GM19324 (cell line): ENCODE measurements at regions not wholly inside any gene's neighbourhood (a gene's known extent, or its start where the extent isn't known, plus 50 kb on each side); places are given as distances from the start of the nearest gene placed in this dataset.
A peak's percentile ranks its signal among the peaks of the same experiment; 100 is the strongest.

ENCODE experiments used
- ATAC-seq: cut with Tn5 transposase; IDR thresholded peaks from one replicate; pipeline ENCODE4 v1.9.1; 2021; ENCODE audit warnings: mild to moderate bottlenecking, moderate library complexity; ENCODE audit not compliant: unreplicated experiment, low FRiP score

DNA sequence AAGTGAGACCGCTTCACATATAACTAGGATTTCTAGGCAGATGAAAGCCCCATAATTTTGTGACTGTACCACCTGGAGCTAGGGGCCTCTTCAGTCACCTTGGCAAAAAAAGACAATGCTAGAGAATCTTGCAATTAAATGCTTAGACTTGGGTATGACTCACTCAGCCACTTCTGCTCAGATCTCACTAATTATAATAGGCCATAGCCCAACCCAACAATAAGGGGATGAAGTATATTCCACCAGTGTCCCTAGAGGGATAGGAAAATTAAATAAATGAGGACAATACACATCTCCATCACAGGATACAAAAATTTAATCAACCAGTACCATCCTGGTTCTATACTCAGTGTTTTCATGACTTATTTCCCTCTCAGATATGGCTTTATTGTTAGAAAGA, 1079.9 kb upstream of the C9orf72 start:
- ATAC-seq = no peak

DNA sequence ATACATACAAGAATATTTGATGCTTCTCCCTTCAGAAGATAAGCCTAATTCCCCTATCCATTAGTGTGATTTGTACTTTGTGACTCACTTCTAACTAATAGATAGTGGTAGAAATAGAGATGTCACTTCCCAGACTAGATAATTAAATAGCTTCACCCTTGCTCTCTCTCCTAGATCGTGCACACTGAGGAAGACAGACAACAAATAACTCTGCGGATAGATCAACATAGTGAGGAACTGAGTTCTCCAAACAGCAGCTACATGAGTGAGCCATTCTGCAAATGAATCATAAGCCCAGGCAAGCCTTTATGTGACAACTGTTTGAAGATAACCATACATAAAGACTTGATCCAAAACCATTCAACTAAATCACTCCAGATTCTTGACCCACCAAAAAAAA, 1083.4 kb upstream of the C9orf72 start:
- ATAC-seq = no peak

- ATAC-seq = no peak
Observed at GRCh38 chr9:28661853-28662252, 1088.6 kb upstream of the C9orf72 start.

DNA sequence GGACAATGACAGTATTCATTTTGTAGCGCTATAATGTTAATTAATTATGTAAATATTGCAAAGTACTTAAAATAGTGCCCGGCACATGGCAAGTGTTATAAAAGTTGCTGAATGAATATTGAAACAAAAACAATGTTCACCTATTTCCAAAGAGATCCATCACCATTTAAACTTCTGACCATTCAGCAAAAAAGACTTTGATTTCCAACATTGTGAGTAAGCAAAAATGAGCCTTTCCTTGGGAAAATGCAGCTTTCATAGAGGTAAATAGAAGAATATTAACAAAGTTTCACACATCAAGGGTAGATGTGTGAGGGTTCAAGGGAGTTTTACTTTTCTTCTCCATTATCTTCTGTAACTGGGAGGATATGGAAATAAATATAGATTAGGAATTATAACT, 1089.4 kb upstream of the C9orf72 start:
- ATAC-seq = no peak

DNA sequence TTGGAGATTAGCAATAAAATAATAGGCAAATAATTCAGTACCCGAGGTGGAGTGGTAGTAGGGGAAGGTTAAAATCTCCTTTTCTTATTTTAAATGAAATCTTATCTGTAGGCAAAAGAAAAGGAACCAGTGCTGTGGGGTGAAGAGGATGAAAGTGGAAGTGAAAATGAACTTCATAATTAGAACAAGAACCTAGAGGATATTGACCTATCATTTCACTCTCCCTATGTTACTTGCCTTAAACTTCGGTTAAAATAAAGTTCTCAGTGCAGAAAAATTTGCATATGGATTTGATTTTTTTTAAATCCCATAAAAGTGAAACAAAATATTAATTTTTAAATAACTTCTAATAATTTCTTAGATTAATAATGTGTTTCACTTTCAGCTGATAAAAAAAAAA, 1094.9 kb upstream of the C9orf72 start:
- ATAC-seq = peak; percentile 62

- no peak for ATAC-seq
Observed at GRCh38 chr9:28671000-28671399, 1097.7 kb upstream of the C9orf72 start.

DNA sequence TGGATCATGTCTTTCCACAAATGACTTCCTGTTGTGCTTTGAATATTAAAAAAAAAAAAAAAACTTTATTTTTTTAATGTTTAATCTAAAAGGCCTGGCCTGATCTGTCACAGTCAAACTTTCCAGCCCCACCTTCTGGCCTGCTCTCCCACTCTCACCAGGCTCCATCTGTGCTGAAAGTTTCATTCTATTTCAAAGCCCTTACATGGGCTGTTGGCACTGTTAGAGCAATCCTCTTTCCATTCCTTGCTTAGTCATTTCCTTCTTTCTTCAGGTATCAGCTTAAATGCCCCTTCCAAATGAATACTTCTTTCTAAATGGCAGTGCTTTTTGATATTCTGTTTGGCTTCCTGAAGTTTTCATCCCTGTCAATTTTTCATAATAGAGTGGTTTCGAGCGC, 1104.8 kb upstream of the C9orf72 start:
- no peak for ATAC-seq

DNA sequence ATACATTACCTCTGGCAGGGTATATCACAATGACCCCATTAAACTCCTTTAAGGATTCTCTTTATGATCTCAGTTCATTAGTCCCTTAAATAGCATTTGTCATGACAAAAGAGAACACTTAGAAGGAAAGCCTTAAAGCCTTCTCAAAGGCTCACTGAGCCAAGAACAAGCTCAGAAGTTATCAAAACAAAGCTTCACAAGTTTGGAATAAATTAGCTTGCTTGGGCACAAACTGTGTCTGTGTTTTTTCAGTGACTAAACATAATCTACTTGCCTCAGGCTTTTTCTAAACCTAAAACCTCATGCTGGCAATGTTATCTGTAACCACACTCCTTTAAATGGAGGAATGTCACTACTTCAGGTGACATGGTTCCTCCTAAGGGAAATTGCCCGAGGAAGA, 1114.9 kb upstream of the C9orf72 start:
- no peak for ATAC-seq

DNA sequence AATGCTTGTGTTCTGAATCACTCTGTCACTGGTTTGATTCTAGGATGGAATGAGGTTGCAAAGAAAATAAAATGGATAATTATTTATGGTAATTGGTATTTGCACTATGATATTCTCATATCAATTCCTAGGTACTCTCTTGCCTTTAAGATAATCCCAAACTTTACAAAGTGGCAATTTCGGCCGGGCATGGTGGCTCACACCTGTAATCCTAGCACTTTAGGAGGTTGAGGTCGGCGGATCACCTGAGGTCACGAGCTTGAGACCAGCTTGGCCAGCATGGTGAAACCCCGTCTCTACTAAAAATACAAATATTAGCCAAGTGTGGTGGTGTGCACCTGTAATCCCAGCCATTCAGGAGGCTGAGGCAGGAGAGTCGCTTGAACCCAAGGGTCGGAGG, 1118.7 kb upstream of the C9orf72 start:
- no peak for ATAC-seq

- ATAC-seq = no peak
Observed at GRCh38 chr9:28696960-28697359, 1123.7 kb upstream of the C9orf72 start.

DNA sequence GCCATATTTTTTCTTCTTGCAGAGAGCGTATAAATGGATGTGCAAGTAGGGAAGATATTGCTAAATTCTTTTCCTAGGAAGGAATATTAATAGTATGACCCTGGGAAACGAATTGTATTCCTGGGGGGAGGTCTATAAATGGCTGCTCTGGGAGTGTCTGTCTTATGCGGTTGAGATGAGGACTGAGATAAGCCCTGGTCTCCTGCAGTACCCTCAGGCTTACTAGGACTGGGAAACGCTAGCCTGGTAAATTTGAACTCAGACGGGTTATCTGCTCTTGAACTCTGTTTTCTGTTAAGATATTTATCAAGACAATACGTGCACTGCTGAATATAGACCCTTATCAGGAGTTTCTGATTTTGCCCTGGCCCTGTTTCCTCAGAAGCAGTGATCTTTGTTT, 1126.4 kb upstream of the C9orf72 start:
- no peak for ATAC-seq

DNA sequence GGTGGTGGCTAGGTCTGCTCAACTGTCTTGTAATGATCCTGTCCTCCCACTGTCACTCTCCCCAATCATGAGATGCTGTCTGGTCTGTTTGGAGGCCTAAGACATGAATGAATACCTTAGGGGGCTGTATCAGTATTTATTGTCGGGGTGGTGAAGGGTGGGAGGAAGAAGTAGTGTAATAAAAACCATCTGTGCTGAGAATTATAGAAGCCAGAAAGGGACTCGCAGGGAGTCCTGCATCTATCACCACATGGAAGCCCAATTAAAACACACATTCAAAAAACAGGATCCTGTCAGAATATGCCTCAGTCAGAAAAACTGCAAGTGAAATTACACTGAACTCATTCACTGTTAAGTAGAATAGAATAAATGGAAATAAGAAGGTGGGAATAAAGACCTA, 1134.3 kb upstream of the C9orf72 start:
- ATAC-seq = no peak

- no peak for ATAC-seq
Observed at GRCh38 chr9:28714188-28714587, 1140.9 kb upstream of the C9orf72 start.

DNA sequence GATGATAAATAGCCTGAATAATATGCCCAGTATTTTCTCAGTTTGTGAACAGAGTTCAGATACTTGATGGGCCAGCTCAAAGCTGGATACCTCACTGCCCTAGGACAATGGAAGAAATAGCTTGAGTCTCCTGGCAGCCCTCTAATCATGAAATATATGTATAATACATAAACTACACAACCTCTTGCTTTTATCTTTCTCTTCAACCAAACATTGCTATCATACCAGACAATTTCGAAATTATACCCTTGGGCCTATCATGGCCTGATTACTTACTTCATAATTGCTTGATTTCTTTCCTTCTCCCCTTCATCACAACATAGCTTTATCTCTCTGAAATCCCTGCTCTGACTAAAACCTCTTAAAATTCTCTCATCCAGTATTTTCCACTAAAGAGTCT, 1144.9 kb upstream of the C9orf72 start:
- no peak for ATAC-seq

DNA sequence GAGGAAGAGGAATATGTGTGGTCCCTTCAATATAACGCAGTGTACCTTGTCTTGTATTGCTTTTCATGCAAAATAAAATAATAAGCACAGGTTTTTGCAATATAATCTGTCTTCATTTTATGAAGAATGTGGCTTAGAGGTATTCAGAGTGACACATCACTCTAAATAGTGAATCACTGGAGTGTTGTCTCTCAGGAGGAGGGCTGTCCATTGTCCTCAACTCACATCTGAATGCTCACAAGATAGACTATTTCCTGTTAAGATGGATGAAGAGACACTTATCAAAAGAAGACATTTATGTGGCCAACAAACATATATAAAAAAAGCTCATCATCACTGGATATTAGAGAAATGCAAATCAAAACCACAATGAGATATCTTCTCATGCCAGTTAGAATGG, 1147.5 kb upstream of the C9orf72 start:
- ATAC-seq = no peak

DNA sequence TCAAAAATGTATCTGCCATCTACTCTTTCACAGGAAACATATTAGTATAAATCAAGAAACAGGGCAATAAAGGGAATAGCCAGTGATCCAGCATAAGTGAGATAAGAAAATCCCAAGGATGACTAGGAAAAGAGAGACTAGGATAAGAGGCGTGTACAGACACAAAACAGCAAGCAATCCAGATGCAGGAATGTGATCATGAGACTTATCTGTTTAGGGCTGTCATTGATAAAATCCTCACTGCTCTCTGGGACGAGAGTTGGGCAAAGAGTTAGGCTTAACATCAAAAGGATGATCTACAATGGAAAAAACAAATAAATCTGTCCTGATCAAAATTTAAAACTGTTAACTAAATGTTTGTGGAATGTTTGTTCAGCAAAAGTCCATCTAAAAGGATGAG, 1156.8 kb upstream of the C9orf72 start:
- no peak for ATAC-seq

- ATAC-seq = no peak
Observed at GRCh38 chr9:28735738-28736342, 1162.6 kb upstream of the C9orf72 start.

GRCh38 chr9:28741459-28741858, 1168.2 kb upstream of the C9orf72 start:
- ATAC-seq = no peak

DNA sequence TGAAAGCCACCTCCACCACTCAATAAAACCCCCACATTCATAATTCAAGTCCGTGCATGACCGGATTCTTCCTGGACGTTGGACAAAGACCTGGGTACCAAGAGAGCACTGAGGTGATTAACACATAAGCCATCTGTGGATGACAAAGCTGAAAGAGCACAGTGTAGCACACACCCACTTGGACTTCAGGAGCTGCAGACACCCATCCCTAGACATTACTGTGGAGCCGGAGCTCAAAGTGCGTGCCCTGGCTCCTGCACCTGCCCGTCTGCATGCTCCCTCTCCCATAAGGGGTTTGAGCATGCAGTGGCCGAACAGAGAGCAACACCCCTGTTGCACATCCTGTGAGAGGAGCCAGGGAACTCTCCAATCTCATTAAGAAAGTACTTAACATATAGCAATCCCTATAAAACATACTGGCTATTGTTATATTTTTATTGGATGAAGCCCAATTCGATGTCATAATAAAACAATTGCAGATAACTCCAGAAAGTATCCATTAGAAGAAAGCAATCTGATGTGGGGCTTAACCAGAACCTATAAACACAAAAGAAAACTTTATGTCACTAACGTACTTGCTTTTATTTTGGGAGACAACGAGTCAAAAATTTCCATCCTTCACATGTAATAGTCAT, 1174.2 kb upstream of the C9orf72 start:
- ATAC-seq = no peak

GRCh38 chr9:28750136-28750535, 1176.9 kb upstream of the C9orf72 start:
- ATAC-seq = no peak

DNA sequence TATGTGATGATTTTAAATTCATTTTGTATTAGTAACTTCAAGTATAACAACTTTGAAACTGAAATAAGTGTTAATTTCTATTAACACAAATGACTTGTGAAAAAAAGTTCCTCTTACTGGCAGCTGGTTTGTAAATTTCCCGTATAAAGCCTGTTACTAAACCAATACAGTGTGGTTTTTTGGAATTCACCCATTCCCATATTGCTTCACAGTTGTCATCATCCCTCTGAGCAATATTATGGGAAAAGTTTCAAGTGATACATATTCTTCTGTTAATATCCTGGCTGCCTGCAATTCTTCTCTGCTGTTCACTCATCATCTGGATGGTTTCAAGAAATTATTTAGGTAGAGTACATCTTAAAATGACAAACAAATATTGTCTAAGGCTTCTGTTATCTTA, 1185.1 kb upstream of the C9orf72 start:
- ATAC-seq = no peak

GRCh38 chr9:28758971-28759370, 1185.7 kb upstream of the C9orf72 start:
- no peak for ATAC-seq

GRCh38 chr9:28762167-28762566, 1188.9 kb upstream of the C9orf72 start:
- no peak for ATAC-seq
